ENCODE measurements at regions not wholly inside any gene's neighbourhood (a gene's known extent, or its start where the extent isn't known, plus 50 kb on each side); places are given as distances from the start of the nearest gene placed in this dataset.

- H3K9me3 ChIP-seq (ENCODE audit: control insufficient read depth in 5 of 5, low read length in 5 of 5): no peaks in the 10 kb centered on the region
- no peaks in the 10 kb centered on the region for H3K36me3 ChIP-seq (ENCODE audit: control insufficient read depth in 5 of 5, insufficient read depth in 5 of 5, low read length in 5 of 5)
- no peak overlapping the region for H3K4me3 ChIP-seq (ENCODE audit: low read depth in 1 of 5, low read length in 5 of 5)
- H3K27ac ChIP-seq (ENCODE audit: low read depth, low read length): no peak overlapping the region
- no peak overlapping the region for H3K9ac ChIP-seq (ENCODE audit: low read length in 5 of 5)
- H3K4me1 ChIP-seq (ENCODE audit: control insufficient read depth in 5 of 5, insufficient read depth in 5 of 5, low read length in 5 of 5): peaks cover 0 to 5% (median 0%) of the 10 kb centered on the region in 5 donors
- H3K27me3 ChIP-seq (ENCODE audit: control insufficient read depth in 5 of 5, insufficient read depth in 4 of 5, low read length in 5 of 5): peaks cover 0 to 10% (median 3%) of the 10 kb centered on the region in 5 donors
Measured at GRCh38 chr2:11023326-11024258, 111.9 kb downstream of the KCNF1 start.

DNA sequence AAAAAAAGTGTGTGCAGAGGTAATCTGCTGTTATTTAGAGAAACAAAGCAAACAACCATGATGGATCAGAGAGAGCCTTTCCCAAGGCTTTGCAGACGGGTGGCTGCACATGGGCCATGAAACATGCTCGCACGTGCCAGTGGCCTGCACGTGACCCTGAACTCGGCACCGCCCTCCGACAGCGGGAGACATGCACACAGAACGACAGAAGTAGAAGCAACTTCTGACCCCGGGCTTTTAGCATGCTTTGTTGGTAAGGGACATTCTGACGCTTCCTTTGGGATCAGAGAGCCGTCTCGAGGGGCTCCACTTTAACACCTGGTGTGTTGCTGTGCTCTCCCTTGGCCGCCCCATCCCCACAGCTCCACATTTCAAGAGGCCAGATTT lies 112.5 kb downstream of the KCNF1 start:
- H3K4me3 ChIP-seq (ENCODE audit: low read depth in 1 of 5, low read length in 5 of 5): peak overlapping the region in 1 of 5 donors; percentile 11
- H3K4me1 ChIP-seq (ENCODE audit: control insufficient read depth in 5 of 5, insufficient read depth in 5 of 5, low read length in 5 of 5): peaks cover 0 to 5% (median 0%) of the 10 kb centered on the region in 5 donors
- H3K27ac ChIP-seq (ENCODE audit: low read depth, low read length): no peak overlapping the region
- no peaks in the 10 kb centered on the region for H3K36me3 ChIP-seq (ENCODE audit: control insufficient read depth in 5 of 5, insufficient read depth in 5 of 5, low read length in 5 of 5)
- H3K27me3 ChIP-seq (ENCODE audit: control insufficient read depth in 5 of 5, insufficient read depth in 4 of 5, low read length in 5 of 5): peaks cover 0 to 10% (median 4%) of the 10 kb centered on the region in 5 donors
- no peak overlapping the region for H3K9ac ChIP-seq (ENCODE audit: low read length in 5 of 5)
- no peaks in the 10 kb centered on the region for H3K9me3 ChIP-seq (ENCODE audit: control insufficient read depth in 5 of 5, low read length in 5 of 5)

DNA sequence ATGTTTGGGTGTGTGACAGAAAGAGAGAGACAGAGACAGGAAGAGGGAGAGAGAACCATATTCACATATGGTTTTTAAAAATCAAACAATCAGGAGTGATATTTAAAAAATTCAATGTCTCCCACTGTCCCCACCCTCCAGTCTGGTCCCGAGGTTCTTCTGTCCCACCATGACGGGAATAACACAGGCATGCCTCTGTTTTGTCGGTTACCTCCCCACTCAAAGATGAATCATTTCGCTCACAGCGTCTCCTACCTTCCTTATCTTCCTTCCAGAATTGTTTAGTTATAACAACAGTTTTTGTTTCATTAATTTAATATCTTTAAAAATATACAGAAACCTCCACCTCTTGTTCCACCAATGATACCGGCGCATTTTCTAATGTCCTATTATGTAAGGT lies 113.0 kb downstream of the KCNF1 start:
- H3K4me1 ChIP-seq (ENCODE audit: control insufficient read depth in 5 of 5, insufficient read depth in 5 of 5, low read length in 5 of 5): peaks cover 0 to 5% (median 0%) of the 10 kb centered on the region in 5 donors
- peaks cover 0 to 6% (median 4%) of the 10 kb centered on the region in 5 donors for H3K27me3 ChIP-seq (ENCODE audit: control insufficient read depth in 5 of 5, insufficient read depth in 4 of 5, low read length in 5 of 5)
- H3K9ac ChIP-seq (ENCODE audit: low read length in 5 of 5): no peak overlapping the region
- H3K9me3 ChIP-seq (ENCODE audit: control insufficient read depth in 5 of 5, low read length in 5 of 5): no peaks in the 10 kb centered on the region
- H3K27ac ChIP-seq (ENCODE audit: low read depth, low read length): no peak overlapping the region
- no peaks in the 10 kb centered on the region for H3K36me3 ChIP-seq (ENCODE audit: control insufficient read depth in 5 of 5, insufficient read depth in 5 of 5, low read length in 5 of 5)
- H3K4me3 ChIP-seq (ENCODE audit: low read depth in 1 of 5, low read length in 5 of 5): no peak overlapping the region

GRCh38 chr2:11026286-11026921 lies 114.7 kb downstream of the KCNF1 start:
- Histone ChIP-seq H3K27me3 (ENCODE audit: control insufficient read depth in 5 of 5, insufficient read depth in 4 of 5, low read length in 5 of 5) (peaks cover 0 to 4% (median 2%) of the 10 kb centered on the region in 5 donors), H3K4me1 (ENCODE audit: control insufficient read depth in 5 of 5, insufficient read depth in 5 of 5, low read length in 5 of 5) (peaks cover 0 to 5% (median 0%) of the 10 kb centered on the region in 5 donors), H3K9me3 (ENCODE audit: control insufficient read depth in 5 of 5, low read length in 5 of 5) (no peaks in the 10 kb centered on the region)

DNA sequence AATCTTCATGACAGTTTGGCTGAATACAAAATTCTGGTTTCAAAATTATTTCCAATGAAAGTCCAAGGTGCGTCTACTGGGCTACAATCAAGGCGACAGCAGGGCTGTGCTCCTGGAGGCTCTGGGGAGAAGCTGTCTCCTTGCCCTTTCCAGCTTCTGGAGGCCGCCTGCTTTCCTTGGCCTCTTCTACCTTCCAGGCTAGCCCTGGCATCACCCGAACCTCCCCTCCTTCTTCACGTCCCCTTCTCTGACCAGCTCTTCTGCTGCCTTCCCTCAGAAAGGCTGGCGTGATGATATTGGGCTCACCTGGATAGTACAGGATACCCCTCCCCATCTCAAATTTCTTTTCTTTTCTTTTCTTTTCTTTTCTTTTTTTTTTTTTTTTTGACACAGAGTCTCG lies 115.5 kb downstream of the KCNF1 start:
- no peaks in the 10 kb centered on the region for H3K9me3 ChIP-seq (ENCODE audit: control insufficient read depth in 5 of 5, low read length in 5 of 5)
- H3K4me1 ChIP-seq (ENCODE audit: control insufficient read depth in 5 of 5, insufficient read depth in 5 of 5, low read length in 5 of 5): peaks cover 0 to 5% (median 0%) of the 10 kb centered on the region in 5 donors
- no peak overlapping the region for H3K27ac ChIP-seq (ENCODE audit: low read depth, low read length)
- H3K4me3 ChIP-seq (ENCODE audit: low read depth in 1 of 5, low read length in 5 of 5): no peak overlapping the region
- no peaks in the 10 kb centered on the region for H3K36me3 ChIP-seq (ENCODE audit: control insufficient read depth in 5 of 5, insufficient read depth in 5 of 5, low read length in 5 of 5)
- peaks cover 0 to 4% (median 0%) of the 10 kb centered on the region in 5 donors for H3K27me3 ChIP-seq (ENCODE audit: control insufficient read depth in 5 of 5, insufficient read depth in 4 of 5, low read length in 5 of 5)
- no peak overlapping the region for H3K9ac ChIP-seq (ENCODE audit: low read length in 5 of 5)

More at GRCh38 chr2:11026286-11026921, 114.7 kb downstream of the KCNF1 start:
- H3K4me3 ChIP-seq (ENCODE audit: low read depth in 1 of 5, low read length in 5 of 5): no peak overlapping the region
- H3K9ac ChIP-seq (ENCODE audit: low read length in 5 of 5): no peak overlapping the region
- H3K27ac ChIP-seq (ENCODE audit: low read depth, low read length): no peak overlapping the region
- H3K36me3 ChIP-seq (ENCODE audit: control insufficient read depth in 5 of 5, insufficient read depth in 5 of 5, low read length in 5 of 5): no peaks in the 10 kb centered on the region

GRCh38 chr2:11028407-11028916 lies 116.7 kb downstream of the KCNF1 start:
- peaks cover 0 to 5% (median 0%) of the 10 kb centered on the region in 5 donors for H3K4me1 ChIP-seq (ENCODE audit: control insufficient read depth in 5 of 5, insufficient read depth in 5 of 5, low read length in 5 of 5)
- peaks cover 0 to 4% (median 0%) of the 10 kb centered on the region in 5 donors for H3K27me3 ChIP-seq (ENCODE audit: control insufficient read depth in 5 of 5, insufficient read depth in 4 of 5, low read length in 5 of 5)
- no peak overlapping the region for H3K4me3 ChIP-seq (ENCODE audit: low read depth in 1 of 5, low read length in 5 of 5)
- no peak overlapping the region for H3K27ac ChIP-seq (ENCODE audit: low read depth, low read length)
- H3K9ac ChIP-seq (ENCODE audit: low read length in 5 of 5): no peak overlapping the region
- no peaks in the 10 kb centered on the region for H3K36me3 ChIP-seq (ENCODE audit: control insufficient read depth in 5 of 5, insufficient read depth in 5 of 5, low read length in 5 of 5)
- peaks cover 0 to 9% (median 6%) of the 10 kb centered on the region in 5 donors for H3K9me3 ChIP-seq (ENCODE audit: control insufficient read depth in 5 of 5, low read length in 5 of 5)

- Histone ChIP-seq H3K36me3 (ENCODE audit: control insufficient read depth in 5 of 5, insufficient read depth in 5 of 5, low read length in 5 of 5) (no peaks in the 10 kb centered on the region), H3K9me3 (ENCODE audit: control insufficient read depth in 5 of 5, low read length in 5 of 5) (peaks cover 0 to 15% (median 7%) of the 10 kb centered on the region in 5 donors), H3K27me3 (ENCODE audit: control insufficient read depth in 5 of 5, insufficient read depth in 4 of 5, low read length in 5 of 5) (peaks cover 0 to 4% (median 0%) of the 10 kb centered on the region in 5 donors), H3K4me1 (ENCODE audit: control insufficient read depth in 5 of 5, insufficient read depth in 5 of 5, low read length in 5 of 5) (peaks cover 0 to 3% (median 0%) of the 10 kb centered on the region in 5 donors), H3K4me3 (ENCODE audit: low read depth in 1 of 5, low read length in 5 of 5) (no peak overlapping the region), H3K9ac (ENCODE audit: low read length in 5 of 5) (no peak overlapping the region), H3K27ac (ENCODE audit: low read depth, low read length) (no peak overlapping the region)
Measured at GRCh38 chr2:11029136-11029535, 117.4 kb downstream of the KCNF1 start.

DNA sequence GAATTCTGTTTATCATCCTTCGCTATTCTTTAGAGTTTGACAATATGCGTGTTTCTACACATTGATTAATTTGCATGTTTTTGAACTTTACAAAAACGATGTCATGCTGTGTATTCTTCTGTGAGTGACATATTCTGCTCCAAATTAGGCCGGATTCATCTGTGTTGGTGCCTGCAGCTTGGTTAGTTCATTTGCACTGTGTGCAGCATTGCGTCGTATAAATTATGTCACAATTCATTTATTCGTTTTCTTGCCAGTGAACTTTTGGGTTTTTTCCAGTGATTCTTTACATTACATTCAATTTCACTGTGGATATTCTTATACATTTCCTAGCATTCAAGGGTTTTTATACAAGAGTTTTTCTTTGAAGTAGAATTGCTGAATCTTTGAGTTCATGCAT lies 118.3 kb downstream of the KCNF1 start:
- peaks cover 0 to 15% (median 7%) of the 10 kb centered on the region in 5 donors for H3K9me3 ChIP-seq (ENCODE audit: control insufficient read depth in 5 of 5, low read length in 5 of 5)
- no peaks in the 10 kb centered on the region for H3K4me1 ChIP-seq (ENCODE audit: control insufficient read depth in 5 of 5, insufficient read depth in 5 of 5, low read length in 5 of 5)
- no peak overlapping the region for H3K4me3 ChIP-seq (ENCODE audit: low read depth in 1 of 5, low read length in 5 of 5)
- no peaks in the 10 kb centered on the region for H3K36me3 ChIP-seq (ENCODE audit: control insufficient read depth in 5 of 5, insufficient read depth in 5 of 5, low read length in 5 of 5)
- no peak overlapping the region for H3K27ac ChIP-seq (ENCODE audit: low read depth, low read length)
- H3K9ac ChIP-seq (ENCODE audit: low read length in 5 of 5): no peak overlapping the region
- peaks cover 0 to 4% (median 0%) of the 10 kb centered on the region in 5 donors for H3K27me3 ChIP-seq (ENCODE audit: control insufficient read depth in 5 of 5, insufficient read depth in 4 of 5, low read length in 5 of 5)

DNA sequence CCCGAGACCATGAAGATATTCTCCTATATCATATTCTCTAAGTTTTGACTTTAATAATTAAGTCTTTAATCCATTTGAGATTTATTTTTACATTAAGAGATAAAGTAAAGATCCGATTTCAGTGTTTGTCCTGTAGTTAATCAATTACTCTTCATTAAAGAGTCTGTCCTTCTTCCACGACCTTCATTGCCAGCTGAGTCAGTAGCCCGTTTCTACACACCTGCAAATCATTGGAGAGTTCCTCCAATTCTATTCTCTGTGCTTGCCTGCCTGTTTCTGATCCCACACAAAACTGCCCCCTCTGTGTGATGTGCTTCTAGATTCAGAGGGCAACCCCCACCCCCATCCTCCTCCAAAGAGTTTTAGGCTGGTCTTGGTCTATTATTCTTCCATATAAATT lies 119.2 kb downstream of the KCNF1 start:
- Histone ChIP-seq H3K27ac (ENCODE audit: low read depth, low read length) (no peak overlapping the region), H3K9me3 (ENCODE audit: control insufficient read depth in 5 of 5, low read length in 5 of 5) (peaks cover 0 to 16% (median 7%) of the 10 kb centered on the region in 5 donors), H3K4me1 (ENCODE audit: control insufficient read depth in 5 of 5, insufficient read depth in 5 of 5, low read length in 5 of 5) (no peaks in the 10 kb centered on the region), H3K27me3 (ENCODE audit: control insufficient read depth in 5 of 5, insufficient read depth in 4 of 5, low read length in 5 of 5) (peaks cover 0 to 4% (median 0%) of the 10 kb centered on the region in 5 donors), H3K9ac (ENCODE audit: low read length in 5 of 5) (no peak overlapping the region), H3K4me3 (ENCODE audit: low read depth in 1 of 5, low read length in 5 of 5) (no peak overlapping the region), H3K36me3 (ENCODE audit: control insufficient read depth in 5 of 5, insufficient read depth in 5 of 5, low read length in 5 of 5) (no peaks in the 10 kb centered on the region)

GRCh38 chr2:11031876-11032275 lies 120.1 kb downstream of the KCNF1 start:
- no peaks in the 10 kb centered on the region for H3K36me3 ChIP-seq (ENCODE audit: control insufficient read depth in 5 of 5, insufficient read depth in 5 of 5, low read length in 5 of 5)
- H3K4me1 ChIP-seq (ENCODE audit: control insufficient read depth in 5 of 5, insufficient read depth in 5 of 5, low read length in 5 of 5): no peaks in the 10 kb centered on the region
- peaks cover 2 to 23% (median 9%) of the 10 kb centered on the region in 5 donors for H3K9me3 ChIP-seq (ENCODE audit: control insufficient read depth in 5 of 5, low read length in 5 of 5)
- H3K27ac ChIP-seq (ENCODE audit: low read depth, low read length): no peak overlapping the region
- peaks cover 0 to 4% (median 0%) of the 10 kb centered on the region in 5 donors for H3K27me3 ChIP-seq (ENCODE audit: control insufficient read depth in 5 of 5, insufficient read depth in 4 of 5, low read length in 5 of 5)
- H3K9ac ChIP-seq (ENCODE audit: low read length in 5 of 5): no peak overlapping the region
- no peak overlapping the region for H3K4me3 ChIP-seq (ENCODE audit: low read depth in 1 of 5, low read length in 5 of 5)

Measured in subcutaneous abdominal adipose tissue (tissue), 5 donors.